GOT3 (cell line): ENCODE measurements at regions not wholly inside any gene's neighbourhood (a gene's known extent, or its start where the extent isn't known, plus 50 kb on each side); places are given as distances from the start of the nearest gene placed in this dataset.

ENCODE experiments used
- DNase-seq: peaks from one replicate; lab custom pipeline; 2025; ENCODE audit warnings: mixed read lengths; lab: John Stamatoyannopoulos, UW

GRCh38 chr7:131897790-131898165 lies 341.4 kb upstream of the PODXL start:
- DNase-seq: no peak

GRCh38 chr7:131897016-131897789 lies 340.8 kb upstream of the PODXL start:
- no peak for DNase-seq

- no peak for DNase-seq
Measured at GRCh38 chr7:131896165-131896863, 339.9 kb upstream of the PODXL start.

GRCh38 chr7:131895541-131896164 lies 339.2 kb upstream of the PODXL start:
- DNase-seq: no peak

- no peak for DNase-seq
Measured at GRCh38 chr7:131893631-131894340, 337.4 kb upstream of the PODXL start.

GRCh38 chr7:131890176-131890575 lies 333.7 kb upstream of the PODXL start:
- DNase-seq: no peak

- DNase-seq: no peak
Measured at GRCh38 chr7:131889572-131890150, 333.2 kb upstream of the PODXL start.

GRCh38 chr7:131883769-131884168 lies 327.3 kb upstream of the PODXL start:
- no peak for DNase-seq

- DNase-seq: no peak
Measured at GRCh38 chr7:131883196-131883595, 326.8 kb upstream of the PODXL start.

GRCh38 chr7:131882321-131882720 lies 325.9 kb upstream of the PODXL start:
- no peak for DNase-seq

GRCh38 chr7:131880078-131880477 lies 323.6 kb upstream of the PODXL start:
- no peak for DNase-seq

GRCh38 chr7:131879424-131879823 lies 323.0 kb upstream of the PODXL start:
- no peak for DNase-seq

- no peak for DNase-seq
Measured at GRCh38 chr7:131878777-131879176, 322.3 kb upstream of the PODXL start.

GRCh38 chr7:131873581-131873980 lies 317.2 kb upstream of the PODXL start:
- no peak for DNase-seq

GRCh38 chr7:131869986-131870385 lies 313.6 kb upstream of the PODXL start:
- DNase-seq: no peak

GRCh38 chr7:131869169-131869844 lies 312.9 kb upstream of the PODXL start:
- no peak for DNase-seq

- DNase-seq: no peak
Measured at GRCh38 chr7:131867461-131867860, 311.0 kb upstream of the PODXL start.

GRCh38 chr7:131865911-131866310 lies 309.5 kb upstream of the PODXL start:
- no peak for DNase-seq

- DNase-seq: no peak
Measured at GRCh38 chr7:131861620-131862346, 305.4 kb upstream of the PODXL start.

- peak; percentile 29 for DNase-seq
Measured at GRCh38 chr7:131859147-131859821, 302.9 kb upstream of the PODXL start.
